ENCODE measurements at regions not wholly inside any gene's neighbourhood (a gene's known extent, or its start where the extent isn't known, plus 50 kb on each side); places are given as distances from the start of the nearest gene placed in this dataset.

GRCh38 chr7:81111781-81112540 is 193.1 kb upstream of the SEMA3C start:
- no peak for TF ChIP-seq CTCF (IDR thresholded peaks at IDR 0.05)
- Histone ChIP-seq H3K36me3 (no peaks in the 10 kb centered on the region), H3K9me3 (no peaks in the 10 kb centered on the region), H3K4me1 (no peaks in the 10 kb centered on the region), H3K27ac (no peak overlapping the region), H3K27me3 (no peaks in the 10 kb centered on the region), H3K4me3 (no peak overlapping the region)
- intact Hi-C loops (cut with DNase I), result no loop called here
- DNase-seq, result no peak
- no peak for ATAC-seq

GRCh38 chr7:81111358-81111757 is 192.5 kb upstream of the SEMA3C start:
- intact Hi-C loops (cut with DNase I), result no loop called here
- H3K9me3 ChIP-seq, result no peaks in the 10 kb centered on the region
- ATAC-seq, result no peak
- no peaks in the 10 kb centered on the region for H3K4me1 ChIP-seq
- DNase-seq, result no peak
- H3K27ac ChIP-seq, result no peak overlapping the region
- TF ChIP-seq CTCF (IDR thresholded peaks at IDR 0.05), result no peak
- H3K27me3 ChIP-seq, result no peaks in the 10 kb centered on the region
- H3K4me3 ChIP-seq, result no peak overlapping the region
- no peaks in the 10 kb centered on the region for H3K36me3 ChIP-seq

- no peak for DNase-seq
- ATAC-seq, result no peak
- no peak overlapping the region for H3K4me3 ChIP-seq
- H3K27me3 ChIP-seq, result no peaks in the 10 kb centered on the region
- intact Hi-C loops (cut with DNase I), result no loop called here
- no peak overlapping the region for H3K27ac ChIP-seq
- no peaks in the 10 kb centered on the region for H3K4me1 ChIP-seq
- H3K9me3 ChIP-seq, result no peaks in the 10 kb centered on the region
- TF ChIP-seq CTCF (IDR thresholded peaks at IDR 0.05), result no peak
- H3K36me3 ChIP-seq, result no peaks in the 10 kb centered on the region
Observed at GRCh38 chr7:81110673-81111072, 191.8 kb upstream of the SEMA3C start.

- Histone ChIP-seq H3K27ac (no peak overlapping the region), H3K4me1 (no peaks in the 10 kb centered on the region), H3K27me3 (no peaks in the 10 kb centered on the region), H3K9me3 (no peaks in the 10 kb centered on the region), H3K4me3 (no peak overlapping the region), H3K36me3 (no peaks in the 10 kb centered on the region)
- ATAC-seq (no peak), DNase-seq (no peak)
- intact Hi-C loops (cut with DNase I), result no loop called here
- no peak for TF ChIP-seq CTCF (IDR thresholded peaks at IDR 0.05)
Observed at GRCh38 chr7:81098213-81098612, 179.4 kb upstream of the SEMA3C start.

GRCh38 chr7:81094952-81095351 is 176.1 kb upstream of the SEMA3C start:
- no peak for TF ChIP-seq CTCF (IDR thresholded peaks at IDR 0.05)
- intact Hi-C loops (cut with DNase I), result no loop called here

GRCh38 chr7:81081616-81082015 is 162.8 kb upstream of the SEMA3C start:
- H3K4me3 ChIP-seq, result no peak overlapping the region
- intact Hi-C loops (cut with DNase I), result no loop called here
- H3K4me1 ChIP-seq, result no peaks in the 10 kb centered on the region
- no peak overlapping the region for H3K27ac ChIP-seq
- H3K27me3 ChIP-seq, result no peaks in the 10 kb centered on the region
- ATAC-seq, result no peak
- no peak for TF ChIP-seq CTCF (IDR thresholded peaks at IDR 0.05)
- DNase-seq, result no peak
- H3K9me3 ChIP-seq, result no peaks in the 10 kb centered on the region
- no peaks in the 10 kb centered on the region for H3K36me3 ChIP-seq

More at GRCh38 chr7:81094952-81095351, 176.1 kb upstream of the SEMA3C start:
- H3K36me3 ChIP-seq, result no peaks in the 10 kb centered on the region
- H3K9me3 ChIP-seq, result no peaks in the 10 kb centered on the region
- DNase-seq, result no peak
- no peak overlapping the region for H3K4me3 ChIP-seq
- H3K4me1 ChIP-seq, result no peaks in the 10 kb centered on the region
- H3K27ac ChIP-seq, result no peak overlapping the region
- ATAC-seq, result no peak
- no peaks in the 10 kb centered on the region for H3K27me3 ChIP-seq
